HG03135 (cell line): ENCODE measurements at regions not wholly inside any gene's neighbourhood (a gene's known extent, or its start where the extent isn't known, plus 50 kb on each side); places are given as distances from the start of the nearest gene placed in this dataset.

ENCODE experiments used
- ATAC-seq: cut with Tn5 transposase; IDR thresholded peaks from one replicate; pipeline ENCODE4 v1.9.1; 2021; ENCODE audit warnings: mild to moderate bottlenecking, moderate library complexity; ENCODE audit not compliant: unreplicated experiment

GRCh38 chr17:14688134-14688533 is 387.3 kb downstream of the HS3ST3B1 start:
- ATAC-seq: no peak

GRCh38 chr17:14672830-14673229 is 371.9 kb downstream of the HS3ST3B1 start:
- ATAC-seq: no peak

- no peak for ATAC-seq
Measured at GRCh38 chr17:14670861-14671260, 370.0 kb downstream of the HS3ST3B1 start.

- ATAC-seq: no peak
Measured at GRCh38 chr17:14664511-14664910, 363.6 kb downstream of the HS3ST3B1 start.

- ATAC-seq: no peak
Measured at GRCh38 chr17:14641117-14641516, 340.2 kb downstream of the HS3ST3B1 start.

- no peak for ATAC-seq
Measured at GRCh38 chr17:14637260-14637659, 336.4 kb downstream of the HS3ST3B1 start.

GRCh38 chr17:14630621-14631020 is 329.7 kb downstream of the HS3ST3B1 start:
- no peak for ATAC-seq

GRCh38 chr17:14630046-14630445 is 329.2 kb downstream of the HS3ST3B1 start:
- ATAC-seq: no peak

- ATAC-seq: no peak
Measured at GRCh38 chr17:14622615-14623101, 321.8 kb downstream of the HS3ST3B1 start.

GRCh38 chr17:14621826-14622614 is 321.1 kb downstream of the HS3ST3B1 start:
- ATAC-seq: no peak

- ATAC-seq: no peak
Measured at GRCh38 chr17:14619821-14620220, 318.9 kb downstream of the HS3ST3B1 start.

- no peak for ATAC-seq
Measured at GRCh38 chr17:14616528-14616927, 315.6 kb downstream of the HS3ST3B1 start.

- ATAC-seq: no peak
Measured at GRCh38 chr17:14605267-14605599, 304.4 kb downstream of the HS3ST3B1 start.

GRCh38 chr17:14604591-14605266 is 303.8 kb downstream of the HS3ST3B1 start:
- ATAC-seq: no peak

GRCh38 chr17:14596224-14596623 is 295.3 kb downstream of the HS3ST3B1 start:
- ATAC-seq: no peak

GRCh38 chr17:14595656-14596055 is 294.8 kb downstream of the HS3ST3B1 start:
- ATAC-seq: no peak

- ATAC-seq: no peak
Measured at GRCh38 chr17:14594690-14595089, 293.8 kb downstream of the HS3ST3B1 start.

- no peak for ATAC-seq
Measured at GRCh38 chr17:14593956-14594355, 293.1 kb downstream of the HS3ST3B1 start.

GRCh38 chr17:14590459-14591250 is 289.8 kb downstream of the HS3ST3B1 start:
- ATAC-seq: no peak

GRCh38 chr17:14585099-14585498 is 284.2 kb downstream of the HS3ST3B1 start:
- no peak for ATAC-seq

GRCh38 chr17:14582996-14583395 is 282.1 kb downstream of the HS3ST3B1 start:
- no peak for ATAC-seq
